ENCODE measurements at regions not wholly inside any gene's neighbourhood (a gene's known extent, or its start where the extent isn't known, plus 50 kb on each side); places are given as distances from the start of the nearest gene placed in this dataset.

DNA sequence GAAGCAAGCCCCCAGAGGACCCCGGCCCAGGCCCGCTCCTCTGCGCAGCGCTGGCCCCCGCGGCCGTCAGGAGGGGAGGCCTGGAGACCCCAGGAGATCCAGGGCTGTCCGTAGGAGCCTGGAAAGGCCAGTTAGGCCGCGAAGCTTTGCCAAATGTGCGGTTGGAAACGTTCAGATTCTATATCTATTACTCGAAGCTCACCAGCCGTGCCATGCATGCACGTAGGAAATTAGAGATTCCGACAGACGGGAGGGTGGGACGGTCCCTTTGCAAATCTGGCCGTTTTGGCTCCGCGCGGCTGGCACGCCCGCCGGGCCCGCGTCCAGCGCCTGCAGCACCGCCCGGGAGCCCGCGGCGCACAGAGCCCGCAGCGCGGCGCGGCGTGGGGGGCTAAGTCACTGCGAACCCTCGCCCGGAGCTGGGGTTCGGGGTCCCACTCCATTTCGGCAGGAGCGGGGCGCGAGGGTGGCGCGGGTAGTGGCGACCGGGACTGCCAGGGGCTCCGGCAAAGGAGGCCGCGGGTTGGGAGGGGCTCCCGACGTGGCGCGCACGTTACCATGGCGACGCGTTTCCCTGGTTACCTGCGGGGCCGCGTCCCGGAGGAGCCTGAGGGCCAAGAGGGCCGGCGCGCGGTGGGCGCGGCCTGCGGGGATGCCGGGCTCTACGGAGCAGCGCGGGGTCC is 488.6 kb upstream of the SMIM21 start:
- ATAC-seq: peak in 2 of 4 donors; percentile 34 to 52
- intact Hi-C loops (cut with DNase I): no loop called here
- Histone ChIP-seq H3K36me3 (ENCODE audit: insufficient read depth in 1 of 2, low read depth in 1 of 2) (no peaks in the 10 kb centered on the region), H3K9me3 (no peaks in the 10 kb centered on the region), H3K27ac (no peak overlapping the region), H3K4me3 (peak overlapping the region; percentile 60), H3K27me3 (ENCODE audit: insufficient read depth in 3 of 3, low read length in 2 of 3) (peaks cover 0 to 3% (median 0%) of the 10 kb centered on the region in 3 donors), H3K4me1 (no peaks in the 10 kb centered on the region)
- 2 to 4% (median 4%) methylated on average over 48 to 77 of the region's 77 CpGs for WGBS, 3 donors
- TF ChIP-seq, protein P1, sequence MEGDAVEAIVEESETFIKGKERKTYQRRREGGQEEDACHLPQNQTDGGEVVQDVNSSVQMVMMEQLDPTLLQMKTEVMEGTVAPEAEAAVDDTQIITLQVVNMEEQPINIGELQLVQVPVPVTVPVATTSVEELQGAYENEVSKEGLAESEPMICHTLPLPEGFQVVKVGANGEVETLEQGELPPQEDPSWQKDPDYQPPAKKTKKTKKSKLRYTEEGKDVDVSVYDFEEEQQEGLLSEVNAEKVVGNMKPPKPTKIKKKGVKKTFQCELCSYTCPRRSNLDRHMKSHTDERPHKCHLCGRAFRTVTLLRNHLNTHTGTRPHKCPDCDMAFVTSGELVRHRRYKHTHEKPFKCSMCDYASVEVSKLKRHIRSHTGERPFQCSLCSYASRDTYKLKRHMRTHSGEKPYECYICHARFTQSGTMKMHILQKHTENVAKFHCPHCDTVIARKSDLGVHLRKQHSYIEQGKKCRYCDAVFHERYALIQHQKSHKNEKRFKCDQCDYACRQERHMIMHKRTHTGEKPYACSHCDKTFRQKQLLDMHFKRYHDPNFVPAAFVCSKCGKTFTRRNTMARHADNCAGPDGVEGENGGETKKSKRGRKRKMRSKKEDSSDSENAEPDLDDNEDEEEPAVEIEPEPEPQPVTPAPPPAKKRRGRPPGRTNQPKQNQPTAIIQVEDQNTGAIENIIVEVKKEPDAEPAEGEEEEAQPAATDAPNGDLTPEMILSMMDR (IDR thresholded peaks at IDR 0.05): no peak
- DNase-seq: no peak

DNA sequence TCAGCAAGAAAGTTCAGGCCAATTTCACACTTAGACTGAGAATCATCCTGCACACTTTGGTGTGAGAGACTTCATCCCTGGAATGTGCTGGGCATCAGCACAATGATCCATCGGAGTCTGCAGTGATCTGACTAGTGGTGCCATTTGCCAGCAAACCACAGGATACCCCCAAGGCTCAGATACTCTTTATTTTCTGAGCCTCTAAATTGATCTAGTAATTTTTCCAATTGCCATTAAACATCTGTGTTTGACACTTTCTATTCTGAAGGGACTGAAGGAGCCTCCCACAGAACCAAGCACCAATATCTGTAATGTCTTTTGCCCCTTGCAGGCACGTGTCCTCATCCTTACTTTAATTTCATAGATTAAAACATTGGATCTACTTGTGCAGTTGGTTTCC is 485.3 kb upstream of the SMIM21 start:
- no peak for DNase-seq
- ATAC-seq: no peak
- TF ChIP-seq, protein P1 (IDR thresholded peaks at IDR 0.05): no peak
- H3K27me3 ChIP-seq (ENCODE audit: insufficient read depth in 3 of 3, low read length in 2 of 3): peaks cover 0 to 3% (median 0%) of the 10 kb centered on the region in 3 donors
- no peaks in the 10 kb centered on the region for H3K4me1 ChIP-seq
- no peaks in the 10 kb centered on the region for H3K9me3 ChIP-seq
- intact Hi-C loops (cut with DNase I): no loop called here
- H3K27ac ChIP-seq: no peak overlapping the region
- WGBS, 3 donors: 41 to 48% (median 43%) methylated on average over 2 of the region's 2 CpGs
- no peak overlapping the region for H3K4me3 ChIP-seq
- H3K36me3 ChIP-seq (ENCODE audit: insufficient read depth in 1 of 2, low read depth in 1 of 2): no peaks in the 10 kb centered on the region

DNA sequence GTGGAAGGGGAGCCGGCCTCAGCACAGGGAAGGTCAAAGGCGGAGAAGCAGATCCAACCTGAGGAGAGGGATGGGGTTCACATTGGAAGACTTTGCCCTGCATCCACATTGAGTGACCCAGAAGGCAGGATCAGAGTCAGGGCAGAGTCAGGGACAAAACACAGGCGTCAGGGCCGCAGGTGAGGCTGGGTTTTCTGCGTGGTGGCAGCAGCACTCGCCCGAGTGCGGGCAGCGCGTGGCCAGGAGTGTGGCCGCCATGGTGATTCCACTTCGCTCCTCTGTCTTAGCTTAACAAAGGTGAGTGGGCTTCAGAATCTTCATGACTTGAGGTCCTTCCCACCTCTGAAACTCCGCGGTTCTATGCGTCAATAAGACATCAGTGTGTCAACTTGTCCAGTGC is 476.9 kb upstream of the SMIM21 start:
- intact Hi-C loops (cut with DNase I): no loop called here
- 95 to 100% (median 97%) methylated on average over 15 of the region's 15 CpGs for WGBS, 3 donors

DNA sequence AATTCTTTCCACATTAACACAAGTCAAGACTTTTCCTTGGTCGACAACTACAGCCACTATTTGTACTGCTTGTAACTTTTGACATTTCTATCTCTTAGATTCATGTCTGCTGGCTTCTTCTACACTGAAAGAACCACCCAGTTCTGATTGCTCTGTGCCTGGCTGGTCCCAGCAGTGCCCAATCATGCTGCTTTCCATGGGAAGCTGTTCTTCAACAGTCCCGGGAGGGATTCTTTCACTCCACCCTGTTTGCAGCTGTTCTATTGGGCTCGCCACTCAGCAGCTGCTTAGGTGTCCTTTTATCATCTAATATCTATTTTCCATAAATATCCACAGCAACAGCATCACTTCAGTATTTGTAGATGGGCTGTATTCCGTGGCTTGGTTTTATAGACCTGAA is 471.1 kb upstream of the SMIM21 start:
- Histone ChIP-seq H3K36me3 (ENCODE audit: insufficient read depth in 1 of 2, low read depth in 1 of 2) (no peaks in the 10 kb centered on the region), H3K4me3 (no peak overlapping the region), H3K27ac (no peak overlapping the region), H3K27me3 (ENCODE audit: insufficient read depth in 3 of 3, low read length in 2 of 3) (no peaks in the 10 kb centered on the region), H3K4me1 (no peaks in the 10 kb centered on the region), H3K9me3 (no peaks in the 10 kb centered on the region)
- intact Hi-C loops (cut with DNase I): no loop called here
- TF ChIP-seq, protein P1 (IDR thresholded peaks at IDR 0.05): no peak
- 20 to 28% (median 24%) methylated on average over 4 of the region's 4 CpGs for WGBS, 3 donors
- no peak for ATAC-seq
- DNase-seq: no peak

More for the DNA sequence above, 476.9 kb upstream of the SMIM21 start:
- ATAC-seq: no peak
- no peak for DNase-seq
- Histone ChIP-seq H3K27ac (no peak overlapping the region), H3K4me3 (no peak overlapping the region), H3K27me3 (ENCODE audit: insufficient read depth in 3 of 3, low read length in 2 of 3) (no peaks in the 10 kb centered on the region), H3K36me3 (ENCODE audit: insufficient read depth in 1 of 2, low read depth in 1 of 2) (no peaks in the 10 kb centered on the region), H3K9me3 (no peaks in the 10 kb centered on the region), H3K4me1 (no peaks in the 10 kb centered on the region)
- TF ChIP-seq, protein P1 (IDR thresholded peaks at IDR 0.05): no peak

DNA sequence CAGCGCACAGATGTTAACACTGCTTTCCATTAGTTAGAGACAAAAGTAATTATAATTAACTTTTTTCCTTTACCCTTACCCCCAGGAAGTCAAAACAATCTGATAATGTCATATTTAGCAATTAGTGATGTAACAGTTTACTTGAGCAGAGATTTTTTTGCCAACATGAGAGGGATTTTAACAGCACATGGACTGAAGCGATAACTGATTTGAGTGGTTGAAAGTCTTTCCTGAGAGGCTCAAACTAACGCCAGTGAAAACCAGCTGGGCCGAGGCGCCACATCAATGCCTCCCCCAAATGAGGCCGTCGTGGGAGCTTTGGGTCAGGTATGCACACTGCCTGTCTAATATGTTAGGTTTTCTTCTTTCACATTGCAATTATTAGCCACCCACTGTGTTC is 469.9 kb upstream of the SMIM21 start:
- Histone ChIP-seq H3K36me3 (ENCODE audit: insufficient read depth in 1 of 2, low read depth in 1 of 2) (no peaks in the 10 kb centered on the region), H3K9me3 (no peaks in the 10 kb centered on the region), H3K4me1 (no peaks in the 10 kb centered on the region), H3K4me3 (no peak overlapping the region), H3K27ac (no peak overlapping the region), H3K27me3 (ENCODE audit: insufficient read depth in 3 of 3, low read length in 2 of 3) (no peaks in the 10 kb centered on the region)
- 88 to 95% (median 91%) methylated on average over 7 of the region's 7 CpGs for WGBS, 3 donors
- ATAC-seq (no peak), DNase-seq (no peak)
- TF ChIP-seq, protein P1 (IDR thresholded peaks at IDR 0.05): no peak
- intact Hi-C loops (cut with DNase I): no loop called here

Measured in psoas muscle (tissue), 7 donors.